Liver (tissue), 3 donors: ENCODE measurements at regions not wholly inside any gene's neighbourhood (a gene's known extent, or its start where the extent isn't known, plus 50 kb on each side); places are given as distances from the start of the nearest gene placed in this dataset.

ENCODE experiments used
- CTCF ChIP-seq: fragments of 150-350 bp; IDR thresholded peaks from 2 replicates; pipeline ENCODE4 v1.5.1; 2017; ENCODE audit warnings: improper control_type of control experiment, low read depth, low read length; ENCODE audit not compliant: missing input control
- EGR1 ChIP-seq, 2 donors: IDR thresholded peaks; 2 replicates each; pipeline ENCODE4 v1.6.1; 2016 to 2018; ENCODE audit warnings: antibody characterized with exemption in 2 of 2, low read depth in 2 of 2
- FOXA1 ChIP-seq: IDR thresholded peaks from 2 replicates; pipeline ENCODE4 v1.6.1; 2016; ENCODE audit warnings: antibody characterized with exemption
- GABPA ChIP-seq, 2 donors: IDR thresholded peaks in 1 of 2; conservative IDR thresholded peaks in 1 of 2; 2 replicates each; pipeline ENCODE4 v1.6.1; 2016; ENCODE audit warnings: antibody characterized with exemption in 2 of 2, mild to moderate bottlenecking in 1 of 2, moderate library complexity in 1 of 2
- HNF4A ChIP-seq, 2 donors: conservative IDR thresholded peaks; 2 replicates each; pipeline ENCODE4 v1.6.1; 2016; ENCODE audit warnings: antibody characterized with exemption in 2 of 2, mild to moderate bottlenecking in 2 of 2
- JUND ChIP-seq, 2 donors: IDR thresholded peaks; 2 replicates each; pipeline ENCODE4 v1.6.1; 2016; ENCODE audit warnings: antibody characterized with exemption in 2 of 2
- MAX ChIP-seq: IDR thresholded peaks from 2 replicates; pipeline ENCODE4 v1.6.1; 2016; ENCODE audit warnings: antibody characterized with exemption
- RAD21 ChIP-seq, 2 donors: IDR thresholded peaks; 2 replicates each; pipeline ENCODE4 v1.6.1; 2016; ENCODE audit warnings: antibody characterized with exemption in 2 of 2, mild to moderate bottlenecking in 2 of 2
- REST ChIP-seq: IDR thresholded peaks from 2 replicates; pipeline ENCODE4 v1.6.1; 2016; ENCODE audit warnings: antibody characterized with exemption, mild to moderate bottlenecking
- RXRA ChIP-seq, 2 donors: IDR thresholded peaks; 2 replicates each; pipeline ENCODE4 v1.6.1; 2017 to 2018; ENCODE audit warnings: antibody characterized with exemption in 2 of 2, mild to moderate bottlenecking in 1 of 2
- SP1 ChIP-seq: IDR thresholded peaks from 2 replicates; pipeline ENCODE4 v1.6.1; 2018; ENCODE audit warnings: antibody characterized with exemption, mild to moderate bottlenecking
- TAF1 ChIP-seq: conservative IDR thresholded peaks from 2 replicates; pipeline ENCODE4 v1.6.1; 2016; ENCODE audit warnings: antibody characterized with exemption, mild to moderate bottlenecking
- YY1 ChIP-seq: IDR thresholded peaks from 2 replicates; pipeline ENCODE4 v1.6.1; 2016; ENCODE audit warnings: antibody characterized with exemption, mild to moderate bottlenecking
- TF ChIP-seq, protein P1 (sequence below): IDR thresholded peaks from 2 replicates; pipeline ENCODE4 v1.6.1; 2016; ENCODE audit warnings: antibody characterized with exemption
- donor health status: healthy.
- donor health status: healthy.

GRCh38 chr11:38302564-38302963, 1704.5 kb upstream of the RAG2 start:
- TF ChIP-seq CTCF (no peak), RAD21 (IDR thresholded peaks at IDR 0.05) (no peak), GABPA (IDR thresholded peaks at IDR 0.05 in 1 of 2, conservative IDR thresholded peaks at IDR 0.05 in 1 of 2) (no peak), MAX (no peak), YY1 (no peak), JUND (IDR thresholded peaks at IDR 0.05) (no peak), REST (no peak), HNF4A (conservative IDR thresholded peaks at IDR 0.05) (no peak), FOXA1 (no peak), EGR1 (IDR thresholded peaks at IDR 0.05; ENCODE audit: low read depth in 2 of 2) (no peak), RXRA (IDR thresholded peaks at IDR 0.05) (no peak), TAF1 (no peak), SP1 (no peak)
- TF ChIP-seq, protein P1, sequence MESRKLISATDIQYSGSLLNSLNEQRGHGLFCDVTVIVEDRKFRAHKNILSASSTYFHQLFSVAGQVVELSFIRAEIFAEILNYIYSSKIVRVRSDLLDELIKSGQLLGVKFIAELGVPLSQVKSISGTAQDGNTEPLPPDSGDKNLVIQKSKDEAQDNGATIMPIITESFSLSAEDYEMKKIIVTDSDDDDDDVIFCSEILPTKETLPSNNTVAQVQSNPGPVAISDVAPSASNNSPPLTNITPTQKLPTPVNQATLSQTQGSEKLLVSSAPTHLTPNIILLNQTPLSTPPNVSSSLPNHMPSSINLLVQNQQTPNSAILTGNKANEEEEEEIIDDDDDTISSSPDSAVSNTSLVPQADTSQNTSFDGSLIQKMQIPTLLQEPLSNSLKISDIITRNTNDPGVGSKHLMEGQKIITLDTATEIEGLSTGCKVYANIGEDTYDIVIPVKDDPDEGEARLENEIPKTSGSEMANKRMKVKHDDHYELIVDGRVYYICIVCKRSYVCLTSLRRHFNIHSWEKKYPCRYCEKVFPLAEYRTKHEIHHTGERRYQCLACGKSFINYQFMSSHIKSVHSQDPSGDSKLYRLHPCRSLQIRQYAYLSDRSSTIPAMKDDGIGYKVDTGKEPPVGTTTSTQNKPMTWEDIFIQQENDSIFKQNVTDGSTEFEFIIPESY = no peak
